GM10266 (cell line): ENCODE measurements at regions not wholly inside any gene's neighbourhood (a gene's known extent, or its start where the extent isn't known, plus 50 kb on each side); places are given as distances from the start of the nearest gene placed in this dataset.

ENCODE experiments used
- DNase-seq: peaks from one replicate; pipeline ENCODE4 v3.0.0; 2012; ENCODE audit errors: extremely low spot score
- TF ChIP-seq, protein P1 (sequence below): IDR thresholded peaks from 2 replicates; pipeline ENCODE4 v1.5.1; 2012; ENCODE audit warnings: mild to moderate bottlenecking, low read depth; ENCODE audit not compliant: control insufficient read depth, insufficient read depth; ENCODE audit errors: missing control alignments

DNA sequence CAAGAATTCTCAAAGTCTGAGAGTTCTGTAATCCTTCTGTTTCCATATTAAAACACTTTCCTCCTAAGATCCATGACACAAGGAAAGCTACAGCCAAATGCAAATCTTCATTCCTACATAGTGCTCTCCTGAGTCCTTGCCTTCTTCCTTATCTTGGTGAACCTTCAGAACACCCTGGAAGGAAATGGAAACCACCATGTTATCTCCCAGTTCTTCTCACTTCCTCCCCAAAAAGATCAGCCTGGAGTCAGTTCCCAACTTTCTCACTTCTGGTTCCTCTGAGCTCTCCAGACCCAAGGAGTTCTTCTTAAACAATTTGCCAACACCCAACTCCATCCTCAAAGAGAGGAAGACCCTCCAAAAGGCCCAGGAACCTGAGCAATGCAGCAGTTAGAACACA lies 193.3 kb upstream of the CCN2 start:
- TF ChIP-seq, protein P1, sequence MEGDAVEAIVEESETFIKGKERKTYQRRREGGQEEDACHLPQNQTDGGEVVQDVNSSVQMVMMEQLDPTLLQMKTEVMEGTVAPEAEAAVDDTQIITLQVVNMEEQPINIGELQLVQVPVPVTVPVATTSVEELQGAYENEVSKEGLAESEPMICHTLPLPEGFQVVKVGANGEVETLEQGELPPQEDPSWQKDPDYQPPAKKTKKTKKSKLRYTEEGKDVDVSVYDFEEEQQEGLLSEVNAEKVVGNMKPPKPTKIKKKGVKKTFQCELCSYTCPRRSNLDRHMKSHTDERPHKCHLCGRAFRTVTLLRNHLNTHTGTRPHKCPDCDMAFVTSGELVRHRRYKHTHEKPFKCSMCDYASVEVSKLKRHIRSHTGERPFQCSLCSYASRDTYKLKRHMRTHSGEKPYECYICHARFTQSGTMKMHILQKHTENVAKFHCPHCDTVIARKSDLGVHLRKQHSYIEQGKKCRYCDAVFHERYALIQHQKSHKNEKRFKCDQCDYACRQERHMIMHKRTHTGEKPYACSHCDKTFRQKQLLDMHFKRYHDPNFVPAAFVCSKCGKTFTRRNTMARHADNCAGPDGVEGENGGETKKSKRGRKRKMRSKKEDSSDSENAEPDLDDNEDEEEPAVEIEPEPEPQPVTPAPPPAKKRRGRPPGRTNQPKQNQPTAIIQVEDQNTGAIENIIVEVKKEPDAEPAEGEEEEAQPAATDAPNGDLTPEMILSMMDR, result no peak
- no peak for DNase-seq

DNA sequence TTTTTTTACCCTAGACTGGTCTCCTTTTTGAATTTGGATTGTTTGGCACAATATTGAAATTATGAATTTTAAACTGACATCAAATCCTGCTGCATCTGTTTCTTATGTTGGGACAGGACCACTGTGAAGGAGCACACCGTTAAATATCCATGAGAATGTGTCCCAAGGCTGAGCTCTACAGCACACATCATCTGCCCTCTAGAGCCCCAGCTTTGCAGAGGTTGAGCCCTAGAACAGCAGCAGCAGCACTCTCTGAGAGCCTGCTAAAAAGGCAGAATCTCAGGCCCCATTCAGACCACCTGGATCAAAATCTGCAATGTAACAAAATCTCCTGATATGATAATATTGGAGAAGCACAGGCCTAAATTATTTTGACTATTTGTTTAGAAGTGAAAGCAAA lies 192.1 kb upstream of the CCN2 start:
- TF ChIP-seq, protein P1, result no peak
- no peak for DNase-seq

DNA sequence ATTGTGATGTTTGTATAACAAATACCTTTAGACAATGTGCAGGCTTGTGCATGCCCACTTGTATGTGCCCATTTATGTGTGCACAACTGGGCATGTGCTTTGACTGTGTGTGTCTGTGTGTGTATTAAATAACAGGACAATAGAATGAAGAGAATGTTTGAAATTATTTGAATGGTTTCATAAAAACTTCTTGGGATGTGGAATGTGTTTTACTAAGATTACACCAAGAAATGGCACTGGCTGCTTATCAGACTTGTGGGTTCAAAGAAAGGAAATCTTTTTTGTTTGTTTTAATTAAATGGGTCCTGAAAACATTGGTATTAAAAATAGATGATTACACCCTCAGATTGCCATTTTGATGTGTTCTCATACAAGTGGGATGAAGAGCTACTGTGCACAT lies 191.6 kb upstream of the CCN2 start:
- TF ChIP-seq, protein P1, result no peak
- DNase-seq, result no peak

DNA sequence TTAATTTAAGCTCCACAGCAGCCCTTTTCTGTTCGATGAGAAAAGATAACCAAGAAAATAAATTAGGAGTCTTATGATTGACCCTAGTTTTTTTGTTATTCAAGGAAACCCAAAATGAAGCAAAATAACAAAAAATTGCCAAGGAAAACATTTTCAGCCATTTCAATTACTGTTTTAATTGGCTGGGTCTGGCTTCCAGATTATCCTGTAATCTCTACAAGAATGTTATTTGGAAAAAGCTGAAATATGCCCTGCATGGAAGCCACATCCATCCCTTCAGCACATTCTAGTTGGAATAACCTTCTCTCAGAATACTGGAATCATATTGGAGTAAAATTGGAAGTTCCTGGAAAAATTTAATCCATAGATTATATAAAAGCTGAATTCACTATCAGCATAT lies 191.1 kb upstream of the CCN2 start:
- no peak for DNase-seq
- TF ChIP-seq, protein P1, result no peak

DNA sequence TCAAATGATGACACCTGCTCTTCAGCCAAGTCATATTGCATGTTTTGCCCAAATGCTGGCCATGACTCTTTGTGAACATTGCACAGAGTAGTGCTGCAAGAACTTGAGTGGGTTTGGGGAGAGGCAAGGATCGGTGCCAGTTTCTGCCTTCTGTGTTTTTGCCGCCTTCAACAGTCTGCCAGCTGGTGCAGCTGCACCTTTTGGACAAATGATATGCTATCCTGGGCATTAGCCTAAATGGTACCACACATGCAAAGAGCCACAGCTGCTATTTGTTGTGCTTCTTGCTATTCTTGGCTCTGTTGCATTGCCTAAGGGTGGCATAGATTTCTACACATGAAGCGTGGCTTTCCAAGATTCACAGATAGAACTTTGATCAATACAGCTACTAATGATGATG lies 189.0 kb upstream of the CCN2 start:
- DNase-seq, result no peak
- TF ChIP-seq, protein P1, result no peak

DNA sequence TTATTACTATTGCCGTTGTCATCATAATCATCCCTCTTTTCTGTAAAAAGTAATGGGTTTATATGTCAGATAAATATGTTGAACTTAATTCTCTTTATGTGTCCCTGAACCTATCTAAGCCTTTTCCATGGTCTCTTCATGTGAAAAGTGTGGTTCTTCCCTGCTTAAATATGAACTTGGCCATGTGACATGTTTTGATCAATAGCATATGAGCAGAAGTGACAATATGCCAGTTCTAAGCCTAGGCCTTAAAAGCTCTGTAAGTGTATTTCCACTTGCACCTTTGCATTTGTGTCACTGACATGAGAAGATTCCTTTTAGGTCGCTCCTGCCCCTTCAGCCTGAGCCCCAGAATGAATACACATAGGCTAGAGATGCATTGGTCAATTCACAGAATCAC lies 188.4 kb upstream of the CCN2 start:
- DNase-seq, result no peak
- TF ChIP-seq, protein P1, result no peak

DNA sequence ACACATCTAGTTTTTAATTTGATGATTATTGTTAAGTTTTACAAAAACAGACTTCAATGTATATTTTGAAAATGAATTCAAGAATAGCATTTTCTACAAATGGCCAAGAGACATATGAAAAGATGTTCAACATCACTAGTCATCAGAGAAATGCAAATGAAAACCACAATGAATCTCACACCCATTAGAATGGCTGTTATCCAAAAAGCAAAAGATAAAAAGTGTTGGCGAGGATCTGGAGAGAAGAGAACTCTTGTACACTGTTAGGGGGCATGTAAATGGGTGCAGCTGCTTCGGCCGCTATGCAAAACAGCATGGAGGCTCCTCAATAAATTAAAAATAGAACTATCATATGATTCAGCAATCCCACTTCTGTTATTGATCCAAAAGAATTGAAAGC lies 185.8 kb upstream of the CCN2 start:
- TF ChIP-seq, protein P1, result no peak
- DNase-seq, result no peak
